Testis (tissue), 2 donors: ENCODE measurements at regions not wholly inside any gene's neighbourhood (a gene's known extent, or its start where the extent isn't known, plus 50 kb on each side); places are given as distances from the start of the nearest gene placed in this dataset.

ENCODE experiments used
- CTCF ChIP-seq, 3 experiments: fragments of 450-650 bp in 2 of 3; fragments of 200-600 bp in 1 of 3; sonication (generic) in 1 of 3; IDR thresholded peaks; one replicate each; pipeline ENCODE4 v1.5.1; 2016 to 2019; ENCODE audit warnings: antibody characterized with exemption in 3 of 3, mild to moderate bottlenecking in 2 of 3, moderate library complexity in 1 of 3
- POLR2A ChIP-seq: fragments of 450-650 bp; IDR thresholded peaks from one replicate; pipeline ENCODE4 v1.6.1; 2017; ENCODE audit warnings: antibody characterized with exemption, mild to moderate bottlenecking, moderate library complexity

DNA sequence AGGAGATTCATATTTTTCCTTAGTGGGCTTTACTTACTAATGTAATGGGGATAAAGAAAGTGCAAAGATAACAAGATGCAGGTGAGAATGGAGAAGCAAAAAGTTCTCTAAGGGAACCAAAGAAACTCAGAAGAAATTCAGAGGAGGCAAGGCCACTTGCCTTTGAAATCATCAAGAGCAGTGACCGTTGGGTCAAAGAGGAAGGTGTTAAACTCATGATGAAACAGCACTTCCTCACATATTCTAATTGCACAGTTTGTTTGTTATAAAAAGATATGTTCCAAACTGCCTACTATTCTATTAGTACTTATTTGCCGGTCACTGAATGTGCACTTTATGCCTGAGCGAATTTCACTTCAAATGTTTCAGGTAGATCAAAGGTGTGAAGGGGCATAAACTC is 975.1 kb downstream of the BCL11A start:
- TF ChIP-seq CTCF (IDR thresholded peaks at IDR 0.05) (no peak), POLR2A (no peak)
